Fibroblast of skin of left quadriceps (primary cell): ENCODE measurements at regions not wholly inside any gene's neighbourhood (a gene's known extent, or its start where the extent isn't known, plus 50 kb on each side); places are given as distances from the start of the nearest gene placed in this dataset.

ENCODE experiments used
- DNase-seq, 2 experiments: peaks; one replicate each; pipeline ENCODE4 v3.0.0-alpha.2; 2013; ENCODE audit warnings: low read depth in 2 of 2

DNA sequence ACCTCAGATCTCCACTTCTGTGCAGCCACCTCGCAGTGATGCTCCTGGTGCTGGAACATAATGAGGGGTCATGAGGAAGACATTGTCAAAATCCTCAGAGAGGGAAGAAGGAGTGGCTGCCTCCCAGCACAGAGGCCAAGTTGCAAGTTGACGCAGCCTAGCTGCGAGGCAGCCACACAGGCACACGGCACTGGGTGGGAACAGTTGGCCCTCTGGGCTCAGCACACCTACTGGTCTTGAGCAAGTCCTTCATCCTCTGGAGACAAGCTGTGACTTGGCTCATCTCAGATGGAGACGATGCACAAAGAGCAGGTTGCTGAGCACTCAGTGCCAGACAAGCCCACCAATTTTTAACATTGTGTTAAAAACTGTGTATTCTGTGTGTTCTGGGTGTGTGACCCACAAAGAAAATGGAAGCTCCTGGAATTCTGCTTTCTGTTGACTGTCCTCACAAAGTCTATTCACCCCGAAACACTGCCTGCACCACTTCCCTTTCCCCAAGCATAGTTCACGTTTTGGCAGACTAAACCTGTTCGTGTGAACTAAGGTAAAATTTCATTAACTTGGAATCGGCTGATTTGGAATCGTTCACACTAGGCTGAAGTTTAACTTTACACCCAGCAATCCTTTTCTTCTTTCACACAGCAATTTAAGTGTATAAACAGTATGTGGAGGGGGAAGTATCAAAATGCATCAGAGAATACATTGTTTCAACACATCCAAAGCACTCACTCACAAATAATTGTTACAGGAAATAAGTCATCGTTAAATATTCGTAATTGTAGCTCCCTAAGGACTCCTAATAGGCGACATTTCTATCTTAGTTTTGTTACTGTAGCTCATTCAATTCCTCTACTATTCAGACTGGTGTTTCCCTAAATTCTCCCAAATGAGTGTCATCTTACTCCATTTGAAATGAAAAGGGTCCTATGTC is 266.6 kb upstream of the ID2 start:
- no peak for DNase-seq

DNA sequence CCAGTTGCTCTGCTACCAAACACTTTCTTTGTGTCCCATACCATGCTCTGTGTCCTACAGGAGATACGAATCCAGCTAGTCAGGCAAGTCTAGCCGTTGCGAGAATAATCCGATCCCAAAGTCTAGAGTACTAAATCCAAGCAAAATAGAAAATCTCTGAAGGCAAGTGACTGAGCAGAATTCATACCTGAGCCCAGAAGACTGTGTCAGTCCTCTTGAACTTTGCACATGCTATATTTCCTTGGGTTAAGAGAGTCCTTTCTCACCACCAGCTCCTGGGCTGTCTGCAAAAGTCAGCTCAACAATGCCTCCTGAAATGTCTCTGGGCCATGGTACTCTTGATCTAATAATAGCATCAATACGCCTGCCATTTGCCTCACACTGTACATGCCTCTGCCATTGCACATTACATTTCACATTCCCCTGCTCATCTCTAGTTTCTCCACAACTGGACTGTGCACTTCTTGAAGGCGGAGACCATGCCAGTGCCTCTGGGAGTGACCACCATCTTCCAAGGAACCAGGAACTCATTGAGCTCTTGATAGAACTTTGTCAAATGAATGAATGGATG is 265.8 kb upstream of the ID2 start:
- DNase-seq = no peak

DNA sequence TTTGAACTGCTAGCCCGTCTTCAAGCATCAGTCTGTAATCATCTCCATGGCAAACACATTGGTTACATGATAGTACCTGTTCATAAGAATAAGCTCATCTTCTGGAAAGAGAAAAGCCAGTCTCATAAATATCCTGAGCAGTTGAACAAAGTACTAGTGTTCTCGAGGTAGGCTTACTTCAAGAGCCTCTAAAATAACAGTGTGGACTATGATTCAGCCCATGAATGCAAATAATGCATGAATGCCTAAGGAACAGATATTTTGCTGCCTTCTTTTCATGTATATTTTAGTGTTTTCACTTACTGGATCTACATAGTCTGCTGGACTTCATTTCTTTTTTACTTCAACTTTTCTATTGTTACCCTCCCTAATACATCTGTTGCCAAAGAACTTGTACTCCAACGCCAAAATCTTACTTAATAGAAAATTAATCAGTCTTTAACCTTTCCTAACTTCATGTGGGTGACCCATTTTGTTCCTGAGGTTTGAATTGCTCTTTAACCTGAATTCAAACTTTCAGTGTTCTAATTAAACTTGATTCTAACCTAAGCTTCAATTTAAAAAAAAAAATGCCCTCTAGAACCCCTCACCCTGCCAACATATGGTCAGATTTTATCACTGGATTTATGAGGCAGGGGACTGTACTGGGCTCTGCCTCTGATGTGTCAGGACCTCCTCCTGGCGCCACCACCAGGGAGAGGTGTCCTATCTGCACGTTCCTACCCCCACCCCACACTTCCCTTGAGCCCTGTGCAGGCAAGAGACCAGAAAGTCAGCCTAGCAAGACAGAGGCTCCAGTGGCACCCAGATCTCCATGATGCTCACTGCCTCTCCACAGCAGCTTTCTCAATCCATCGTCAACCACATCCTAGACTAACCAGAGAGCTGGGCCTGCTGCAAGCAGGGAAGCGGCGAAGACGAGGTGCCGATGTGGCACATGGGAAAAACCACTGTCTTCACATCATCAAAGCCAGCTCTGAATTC is 264.7 kb upstream of the ID2 start:
- DNase-seq = peak in 1 of 2 experiments; percentile 13

DNA sequence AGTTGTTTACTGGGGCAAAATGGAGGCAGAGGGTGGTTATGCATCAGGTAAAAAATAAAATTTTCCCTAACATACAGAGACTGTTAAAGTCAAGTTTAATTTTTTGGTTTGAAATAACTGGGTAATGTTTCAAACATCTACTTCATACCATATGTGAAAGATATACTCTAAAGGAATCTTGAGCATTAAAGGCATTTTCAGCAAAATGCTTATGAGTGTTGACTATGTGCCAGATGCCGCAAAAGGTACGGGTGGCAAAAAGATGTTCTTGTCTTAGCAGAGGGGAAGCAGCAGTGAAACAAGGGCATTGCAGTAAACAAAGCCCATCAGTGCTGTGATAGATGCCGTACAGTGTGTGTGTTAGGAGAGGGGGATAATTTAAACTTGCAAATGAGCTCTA is 263.1 kb upstream of the ID2 start:
- peak; percentile 96 for DNase-seq

DNA sequence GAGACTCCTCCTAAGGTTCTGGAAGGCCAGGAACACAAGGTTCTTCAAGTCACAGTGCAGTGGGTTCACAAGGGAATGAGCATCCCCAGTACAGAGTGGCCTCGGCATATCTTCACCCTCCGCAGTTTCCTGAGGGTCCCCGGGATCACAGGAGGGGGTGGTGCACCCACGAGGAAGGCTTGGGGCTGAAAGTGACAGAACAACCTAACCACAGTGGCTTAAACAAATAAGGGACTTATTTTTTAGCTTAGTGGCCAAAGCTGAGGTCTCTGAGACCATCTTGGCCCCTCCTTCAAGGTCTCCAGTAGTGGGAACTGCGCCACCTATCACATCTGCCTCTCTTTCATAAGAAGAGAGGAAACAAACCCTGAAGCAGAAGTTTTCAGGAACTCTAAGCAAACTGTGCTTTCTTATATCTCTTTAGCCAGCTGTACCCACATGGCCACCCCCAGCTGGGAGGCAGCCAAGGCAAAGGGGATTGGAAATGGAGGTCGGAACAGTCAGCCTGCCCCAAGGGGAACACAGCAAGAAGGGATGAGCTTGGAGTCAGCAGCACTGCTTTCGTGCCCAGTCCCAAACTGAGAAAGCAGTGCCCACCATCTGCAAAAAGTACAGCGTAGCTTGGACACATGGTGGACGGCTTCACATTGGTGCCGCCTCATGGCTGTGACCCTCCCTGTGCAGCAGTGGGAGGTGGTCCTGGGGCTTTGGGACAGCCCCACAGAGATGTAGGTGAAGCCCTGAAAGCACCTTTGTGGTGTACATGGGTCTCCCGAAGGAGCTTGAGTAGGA is 260.0 kb upstream of the ID2 start:
- DNase-seq = no peak

DNA sequence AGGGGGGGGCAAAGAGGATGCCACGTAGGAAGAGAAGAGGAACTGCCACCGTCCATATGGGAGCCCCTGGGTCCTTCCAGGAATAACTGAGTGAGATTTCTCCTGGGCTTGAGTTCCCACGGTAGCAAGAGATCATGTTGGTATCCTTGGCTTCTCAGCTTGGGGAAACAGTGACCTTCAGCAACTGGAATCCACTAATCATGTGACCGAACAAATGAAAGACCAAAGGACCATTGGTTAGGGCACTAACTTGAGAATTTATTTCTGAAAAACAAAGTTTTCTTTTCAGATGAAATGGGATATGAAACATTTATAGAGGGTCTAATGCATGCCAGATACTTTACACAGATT is 259.4 kb upstream of the ID2 start:
- DNase-seq = no peak

DNA sequence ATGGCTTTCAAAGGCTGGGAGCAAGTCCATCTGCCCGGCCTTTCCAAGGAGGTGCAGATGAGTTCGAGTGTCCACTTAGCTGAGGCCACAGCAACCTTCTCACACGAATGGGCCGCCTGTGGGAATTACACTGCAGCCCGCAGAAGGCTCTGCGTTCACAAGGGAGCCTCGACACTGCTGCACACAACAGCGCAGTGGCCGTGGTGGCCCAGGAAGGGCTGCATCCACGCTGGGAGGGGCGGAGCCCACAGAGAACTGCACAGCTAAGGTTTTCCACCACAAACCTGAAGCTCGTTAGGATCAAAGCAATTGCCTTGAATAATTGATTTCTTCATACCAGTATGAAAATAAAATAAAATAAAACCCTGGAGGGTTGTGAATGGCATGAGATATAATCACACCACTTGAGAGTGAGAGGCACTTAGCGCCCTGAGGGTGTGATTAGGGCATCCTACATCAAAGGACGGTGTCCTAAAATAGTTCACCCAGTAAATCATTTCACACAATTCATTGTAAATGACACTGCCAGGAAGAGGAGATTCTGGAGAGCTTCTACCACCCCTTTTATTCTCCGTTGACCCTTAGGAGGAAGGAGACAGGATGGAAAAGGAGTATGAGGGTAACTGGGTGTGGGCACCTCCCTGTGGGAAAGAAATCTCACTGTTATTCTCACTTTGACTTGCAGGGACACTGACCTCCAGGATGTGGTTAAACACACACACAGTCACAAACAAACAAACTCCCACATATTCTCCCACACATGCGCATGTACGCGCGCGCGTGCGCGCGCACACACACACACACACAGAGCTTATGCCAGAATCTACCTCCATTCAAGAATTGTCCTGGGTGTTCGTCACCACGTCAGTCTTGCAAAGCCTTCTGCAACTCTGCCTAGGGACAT is 256.6 kb upstream of the ID2 start:
- DNase-seq = no peak

DNA sequence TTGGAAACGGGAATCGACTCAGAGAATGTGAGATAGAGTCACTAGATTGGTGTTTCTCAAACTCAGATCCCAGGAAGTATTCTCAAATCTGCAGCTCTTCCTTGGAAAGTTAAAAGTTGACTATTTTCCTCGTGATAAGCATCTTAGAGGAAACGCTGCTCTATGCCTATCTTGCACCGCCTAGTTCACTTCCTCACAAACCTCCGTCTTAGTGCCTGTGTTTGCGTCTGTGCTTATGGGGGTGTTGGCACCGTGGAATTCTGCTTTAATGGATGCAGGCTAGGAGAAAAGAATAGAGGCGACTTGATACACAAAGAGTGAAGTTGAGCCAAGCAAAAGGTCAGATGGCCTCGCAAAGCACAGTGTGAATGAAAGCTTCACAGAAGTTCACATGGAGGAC is 255.3 kb upstream of the ID2 start:
- DNase-seq = no peak

DNA sequence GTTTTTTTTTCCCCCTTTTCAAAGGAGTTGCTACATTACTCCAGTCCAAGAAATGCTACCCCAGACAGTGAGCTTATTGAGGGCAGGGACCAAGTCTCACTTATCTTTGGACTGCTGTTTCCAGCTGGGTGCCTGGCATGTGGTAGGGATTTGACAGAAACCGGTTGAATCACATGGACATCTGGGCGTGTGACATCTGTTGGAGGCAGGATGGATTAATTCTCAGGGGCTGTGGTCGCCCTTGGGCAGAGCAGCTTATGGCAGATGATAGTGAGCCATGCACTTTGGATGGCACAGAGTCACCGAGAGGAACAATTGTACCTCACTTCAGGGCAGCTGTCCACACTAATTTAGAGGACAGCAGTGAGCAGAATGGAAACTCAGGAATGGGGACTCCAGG is 254.6 kb upstream of the ID2 start:
- DNase-seq = no peak

DNA sequence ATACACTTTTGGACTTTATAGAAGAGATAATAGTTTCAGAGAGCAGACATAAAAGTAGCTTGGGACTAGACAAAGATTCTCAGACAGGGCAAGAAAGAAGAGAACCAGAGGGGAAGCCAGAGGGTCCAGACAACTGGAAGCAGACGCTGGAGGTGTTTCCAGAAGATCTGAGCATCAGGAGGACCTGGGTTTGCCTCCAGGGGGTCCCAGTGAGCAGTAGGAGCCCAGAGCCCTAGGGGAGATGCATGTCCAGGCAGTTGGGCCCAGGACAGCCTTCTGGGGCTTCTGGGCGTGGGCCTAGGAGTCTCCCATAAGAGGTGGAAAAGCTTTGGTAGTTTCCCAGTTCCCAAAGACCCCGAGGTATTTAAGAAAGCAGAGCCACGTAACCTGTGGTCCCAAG is 251.2 kb upstream of the ID2 start:
- DNase-seq = no peak

DNA sequence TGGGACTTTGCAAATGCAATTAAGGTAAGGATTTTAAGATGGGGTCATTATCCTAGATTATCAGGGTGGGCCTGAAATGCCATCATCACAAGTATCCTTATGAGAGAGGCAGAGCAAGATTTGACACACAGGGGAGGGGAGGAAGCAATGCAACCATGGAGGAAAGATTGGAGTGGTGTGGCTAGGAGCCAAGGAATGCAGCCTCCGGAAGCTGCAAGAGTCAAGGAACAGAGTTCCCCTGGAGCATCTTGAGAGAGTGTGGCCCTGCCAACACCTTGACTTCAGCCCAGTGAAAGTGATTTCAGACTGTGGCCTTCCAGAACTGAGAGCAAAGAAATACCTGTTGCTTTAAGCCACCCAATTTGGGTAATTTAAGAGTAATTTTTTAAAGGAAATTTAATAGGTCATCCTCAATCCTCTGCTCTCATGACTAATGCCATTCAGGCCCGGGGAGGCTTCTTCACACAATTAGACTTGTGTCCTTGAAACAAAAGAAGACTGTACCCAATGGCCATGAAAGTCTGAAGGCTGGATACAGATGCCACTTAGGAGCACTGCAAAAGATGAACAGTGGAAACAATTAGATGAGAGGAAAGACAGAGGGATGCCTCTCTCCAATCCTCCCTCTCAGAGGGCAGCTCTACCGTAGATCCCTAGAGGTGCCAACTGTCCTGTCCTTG is 250.3 kb upstream of the ID2 start:
- DNase-seq = peak in 1 of 2 experiments; percentile 15

DNA sequence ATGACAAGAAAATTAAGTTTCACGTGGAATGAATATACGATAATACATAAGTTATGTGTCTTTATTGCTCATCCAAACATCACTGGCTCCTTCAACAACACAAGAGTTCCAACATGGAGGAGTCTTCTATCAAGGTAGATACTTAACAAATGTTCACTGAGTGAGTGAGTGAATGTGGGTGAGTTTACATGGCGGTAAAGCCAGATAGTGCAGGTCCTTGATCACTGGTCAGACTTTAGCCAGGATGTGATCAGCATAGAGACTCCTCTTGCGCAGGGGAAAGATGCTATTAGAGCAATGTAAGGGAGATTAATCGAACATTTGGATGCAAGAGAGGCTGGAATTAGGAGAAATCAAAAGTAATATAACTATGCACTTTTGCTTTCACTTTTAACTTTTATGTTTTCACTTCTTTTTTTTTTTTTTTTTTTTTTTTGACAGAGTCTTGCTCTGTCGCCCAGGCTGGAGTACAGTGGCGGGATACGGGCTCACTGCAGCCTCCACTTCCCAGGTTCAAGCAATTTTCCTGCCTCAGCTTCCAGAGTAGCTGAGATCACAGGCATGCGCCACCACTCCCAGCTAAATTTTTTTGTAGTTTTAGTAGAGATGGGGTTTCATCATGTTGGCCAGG is 249.0 kb upstream of the ID2 start:
- no peak for DNase-seq

DNA sequence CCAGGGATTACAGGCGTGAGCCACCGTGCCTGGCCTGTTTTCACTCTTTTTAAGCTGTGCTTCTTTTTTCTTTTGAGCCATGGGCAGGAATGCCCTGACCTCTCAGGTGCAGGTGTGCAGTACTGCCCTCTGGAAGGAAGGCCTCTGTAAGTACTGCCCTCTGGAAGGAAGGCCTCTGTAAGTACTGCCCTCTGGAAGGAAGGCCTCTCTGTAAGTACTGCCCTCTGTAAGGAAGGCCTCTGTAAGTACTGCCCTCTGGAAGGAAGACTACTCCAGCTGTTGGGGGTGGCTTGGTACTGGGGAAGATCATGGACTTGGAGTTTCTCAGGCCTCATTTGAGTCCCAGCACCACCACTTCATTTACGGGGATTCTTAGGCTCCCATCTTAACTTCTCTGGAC is 248.5 kb upstream of the ID2 start:
- DNase-seq = no peak

DNA sequence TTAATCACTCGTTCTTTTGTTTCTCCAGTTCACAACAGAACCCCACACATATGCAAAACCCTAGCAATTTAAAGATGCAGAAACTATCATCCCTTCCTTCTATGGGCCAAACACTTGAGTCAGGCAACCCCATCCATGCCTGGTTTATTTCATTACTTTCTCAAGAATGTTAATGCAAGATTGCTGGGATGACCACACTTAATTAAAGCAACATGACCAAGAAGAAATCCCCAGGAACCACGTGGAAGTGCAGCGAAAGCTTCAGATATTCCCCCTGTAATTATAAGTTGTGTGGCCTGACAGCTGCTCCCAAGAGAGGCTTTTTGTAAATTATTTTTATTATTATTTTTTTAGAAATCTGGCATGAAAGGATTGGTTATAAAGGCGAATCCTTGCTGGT is 246.2 kb upstream of the ID2 start:
- DNase-seq = peak; percentile 84

DNA sequence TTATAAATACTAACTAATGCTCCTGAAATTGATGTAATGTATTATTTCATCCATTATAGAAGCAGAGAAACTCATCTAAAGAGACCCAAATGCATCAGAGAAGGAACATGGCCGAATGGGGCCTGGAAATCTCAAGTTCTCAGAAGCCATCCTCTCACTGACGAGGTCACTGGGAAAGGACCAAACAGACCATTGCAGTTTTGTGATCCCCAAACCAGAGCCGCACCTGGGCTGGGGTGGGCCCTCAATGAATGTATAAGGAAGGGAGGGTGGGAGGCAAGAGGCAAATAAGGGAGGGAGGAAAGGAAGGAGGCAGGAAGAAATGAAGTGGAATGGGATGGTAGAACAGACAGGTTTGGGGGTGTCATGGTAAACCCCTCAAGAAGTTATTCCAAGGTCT is 245.3 kb upstream of the ID2 start:
- DNase-seq = no peak

DNA sequence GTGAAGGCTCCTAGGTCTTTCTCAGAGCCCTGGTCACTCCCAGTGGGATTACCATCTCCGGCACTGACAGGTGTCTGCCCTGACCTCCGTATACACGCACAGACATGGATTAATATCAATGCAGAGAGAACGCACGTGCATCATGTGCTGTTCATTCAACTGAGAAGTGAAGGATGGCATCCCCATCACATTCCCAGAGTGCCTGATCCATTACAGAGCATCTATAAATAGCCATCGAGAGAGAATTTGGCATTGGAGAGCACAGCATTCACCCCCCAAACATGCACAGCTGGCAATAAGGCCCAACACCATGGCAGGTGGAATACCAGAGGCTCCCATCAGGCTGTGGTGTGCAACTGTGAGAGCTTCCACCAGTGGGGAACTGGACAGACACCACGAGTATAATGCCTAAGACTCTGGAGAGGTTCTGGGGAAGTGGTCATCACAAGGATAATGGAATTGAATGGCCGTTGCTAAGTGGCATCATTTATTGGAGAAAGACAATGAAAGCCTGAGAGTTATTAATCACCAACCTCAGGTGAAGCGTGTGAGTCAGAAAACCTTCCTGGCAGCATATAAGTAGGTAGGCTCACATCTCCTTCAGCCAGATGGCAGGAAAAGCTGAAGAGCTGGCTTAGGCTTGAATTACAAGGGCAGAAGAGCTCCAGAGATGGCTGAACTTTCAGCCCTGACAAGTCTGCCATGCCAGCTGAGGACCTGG is 244.5 kb upstream of the ID2 start:
- no peak for DNase-seq

DNA sequence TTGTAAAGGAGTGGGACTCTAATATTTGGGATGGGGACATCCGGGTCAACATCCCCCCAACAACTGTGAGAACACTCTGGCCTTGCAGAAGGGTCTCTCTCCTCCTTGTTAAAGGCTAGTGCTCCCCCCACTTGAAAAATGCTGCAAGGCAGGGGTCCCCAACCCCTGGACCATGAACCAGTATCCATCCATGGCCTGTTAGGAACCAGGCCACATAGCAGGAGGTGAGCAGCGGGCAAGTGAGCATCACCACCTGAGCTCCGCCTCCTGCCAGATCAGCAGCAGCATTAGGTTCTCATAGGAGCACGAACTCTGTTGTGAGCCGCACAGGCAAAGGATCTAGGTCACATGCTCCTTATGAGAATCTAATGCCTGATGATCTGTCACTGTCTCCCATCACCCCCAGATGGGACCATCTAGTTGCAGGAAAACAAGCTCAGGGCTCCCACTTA is 243.9 kb upstream of the ID2 start:
- DNase-seq = no peak

DNA sequence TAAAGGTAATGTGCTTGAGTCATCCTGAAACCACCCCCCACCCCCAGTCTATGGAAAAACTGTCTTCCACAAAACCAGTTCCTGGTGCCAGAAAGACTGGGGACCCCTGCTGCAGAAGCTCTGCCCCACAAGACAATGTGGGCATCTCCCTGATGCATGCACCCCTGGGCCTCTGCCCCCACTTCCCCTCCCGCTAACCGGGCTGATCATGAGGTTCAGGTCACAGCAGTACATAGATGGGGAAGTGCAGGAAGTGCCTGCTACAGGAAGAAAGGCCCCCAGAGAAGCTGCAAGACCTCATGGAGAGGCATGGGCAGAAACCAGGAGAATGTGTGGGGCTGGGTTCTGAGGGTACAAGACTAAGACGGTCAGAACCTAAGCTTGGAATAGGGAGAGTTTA is 243.4 kb upstream of the ID2 start:
- no peak for DNase-seq

DNA sequence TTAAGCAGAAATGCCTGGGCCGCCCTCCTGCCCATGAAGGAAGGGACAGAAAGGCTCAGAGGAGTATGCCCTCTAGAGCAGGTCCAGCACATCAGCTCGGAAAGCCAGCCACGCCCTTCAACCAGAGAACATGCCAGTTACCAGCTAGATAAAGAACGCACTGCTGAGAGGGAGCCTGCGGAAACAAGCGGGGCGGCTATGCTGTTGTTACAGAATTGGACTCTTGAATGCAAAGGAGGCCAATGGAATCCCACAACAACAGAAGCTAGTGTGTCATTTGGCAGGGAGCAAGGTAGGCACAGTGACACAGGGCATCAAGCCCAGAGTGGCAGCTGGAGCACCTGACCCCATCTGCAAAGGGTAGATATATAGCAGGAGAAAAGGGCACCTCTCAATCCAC is 242.9 kb upstream of the ID2 start:
- DNase-seq = no peak
